Posterior cingulate gyrus (tissue), 11 donors: ENCODE measurements at regions not wholly inside any gene's neighbourhood (a gene's known extent, or its start where the extent isn't known, plus 50 kb on each side); places are given as distances from the start of the nearest gene placed in this dataset.

Source experiments
- DNase-seq, 10 donors: peaks; one replicate each; pipeline versions ENCODE4 v3.0.0 to v3.0.0-alpha.2; 2020 to 2021; ENCODE audit warnings: mixed read lengths in 3 of 10
- intact Hi-C: fragments of 100-400 bp; cut with DNase I; formaldehyde crosslinking; loops from one replicate; pipeline ENCODE4 v1.15.1; 2023

DNA sequence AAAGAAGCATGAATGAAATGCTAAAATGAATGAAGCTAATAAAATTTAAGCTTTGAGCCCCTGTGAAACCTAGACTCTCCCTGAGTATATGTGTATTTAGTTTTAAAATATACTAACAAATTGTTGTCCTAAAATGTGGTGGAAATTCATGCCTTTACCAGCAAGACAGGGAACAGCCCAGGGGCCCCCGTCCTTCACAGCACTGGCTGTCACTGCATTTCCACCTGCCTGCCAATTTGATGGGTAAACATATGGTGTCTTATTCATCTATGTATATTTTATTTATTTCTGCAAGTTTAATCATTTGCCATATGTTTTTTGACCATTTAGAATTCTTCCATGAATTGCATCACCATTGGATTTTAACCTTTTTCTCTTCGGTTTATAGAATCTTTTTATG, 463.7 kb upstream of the NBEA start:
- intact Hi-C loops, result no loop called here
- DNase-seq, result no peak

DNA sequence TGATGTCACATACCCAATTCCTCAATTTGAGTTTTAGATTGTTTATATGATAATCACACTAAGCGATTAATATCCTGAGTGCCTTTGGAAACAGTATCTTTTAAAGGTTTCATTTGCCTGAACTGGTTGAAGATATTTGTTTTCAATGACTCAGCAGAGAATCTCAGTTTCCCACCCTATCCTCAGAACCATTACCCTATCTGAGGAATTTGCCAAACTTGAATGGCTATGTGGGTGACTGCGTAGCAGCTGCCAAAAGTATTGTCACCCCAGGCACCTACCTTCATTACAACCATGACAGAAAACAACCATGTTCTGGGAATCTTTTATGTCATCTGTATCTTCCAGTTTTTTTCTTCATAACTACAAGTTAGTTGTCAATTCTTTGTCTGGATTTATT, 440.1 kb upstream of the NBEA start:
- intact Hi-C loops, result no loop called here
- DNase-seq, result no peak

- intact Hi-C loops, result no loop called here
- DNase-seq, result no peak
Observed at GRCh38 chr13:34502621-34503020, 439.4 kb upstream of the NBEA start.

- no peak for DNase-seq
- intact Hi-C loops, result no loop called here
Observed at GRCh38 chr13:34506796-34507195, 435.3 kb upstream of the NBEA start.

- intact Hi-C loops, result no loop called here
- no peak for DNase-seq
Observed at GRCh38 chr13:34507630-34508029, 434.4 kb upstream of the NBEA start.

- DNase-seq, result no peak
- intact Hi-C loops, result no loop called here
Observed at GRCh38 chr13:34512817-34513216, 429.3 kb upstream of the NBEA start.

- no peak for DNase-seq
- intact Hi-C loops, result no loop called here
Observed at GRCh38 chr13:34513526-34513925, 428.5 kb upstream of the NBEA start.

GRCh38 chr13:34515201-34515600, 426.9 kb upstream of the NBEA start:
- no peak for DNase-seq
- intact Hi-C loops, result no loop called here

- DNase-seq, result no peak
- intact Hi-C loops, result no loop called here
Observed at GRCh38 chr13:34521171-34521570, 420.9 kb upstream of the NBEA start.

- DNase-seq, result no peak
- intact Hi-C loops, result no loop called here
Observed at GRCh38 chr13:34522808-34523207, 419.3 kb upstream of the NBEA start.

DNA sequence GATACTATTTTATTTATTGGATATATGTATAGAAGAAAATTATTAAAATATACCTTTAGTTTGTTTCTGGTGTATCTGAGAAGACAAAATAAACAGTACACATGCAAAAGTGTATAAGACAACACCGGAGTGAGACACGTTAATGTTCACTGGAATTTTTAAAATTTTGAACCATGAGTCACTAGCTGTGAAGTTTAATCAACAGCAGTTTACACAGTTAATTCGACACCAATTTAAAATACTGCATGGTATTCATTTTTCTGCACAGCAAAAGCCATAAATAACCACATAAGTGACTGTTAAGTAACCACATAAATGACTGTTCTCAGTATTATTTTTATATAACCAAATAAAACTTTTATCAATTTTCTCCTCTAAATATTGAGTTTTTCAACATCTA, 418.7 kb upstream of the NBEA start:
- intact Hi-C loops, result no loop called here
- no peak for DNase-seq

- intact Hi-C loops, result no loop called here
- no peak for DNase-seq
Observed at GRCh38 chr13:34533941-34534340, 408.1 kb upstream of the NBEA start.

GRCh38 chr13:34542321-34542720, 399.7 kb upstream of the NBEA start:
- no peak for DNase-seq
- intact Hi-C loops, result no loop called here

DNA sequence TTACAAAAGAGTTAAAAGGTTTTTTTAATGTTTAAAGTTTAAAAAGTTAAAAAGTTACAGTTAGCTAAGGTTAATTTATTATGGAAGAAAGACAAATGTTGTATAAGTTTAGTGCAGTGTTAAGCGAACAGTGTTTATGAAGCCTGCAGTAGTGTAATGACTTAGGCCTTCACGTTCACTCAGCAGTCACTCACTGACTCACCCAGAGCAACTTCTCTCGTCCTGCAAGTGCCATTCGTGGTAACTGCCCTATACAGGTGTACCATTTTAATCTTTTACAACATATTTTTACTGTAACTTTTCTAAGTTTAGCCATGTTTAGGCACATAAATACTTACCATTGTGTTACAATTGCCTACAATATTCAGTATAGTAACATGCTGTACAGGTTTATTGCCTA, 398.2 kb upstream of the NBEA start:
- intact Hi-C loops, result no loop called here
- DNase-seq, result no peak

GRCh38 chr13:34545461-34545860, 396.6 kb upstream of the NBEA start:
- intact Hi-C loops, result no loop called here
- DNase-seq, result no peak

DNA sequence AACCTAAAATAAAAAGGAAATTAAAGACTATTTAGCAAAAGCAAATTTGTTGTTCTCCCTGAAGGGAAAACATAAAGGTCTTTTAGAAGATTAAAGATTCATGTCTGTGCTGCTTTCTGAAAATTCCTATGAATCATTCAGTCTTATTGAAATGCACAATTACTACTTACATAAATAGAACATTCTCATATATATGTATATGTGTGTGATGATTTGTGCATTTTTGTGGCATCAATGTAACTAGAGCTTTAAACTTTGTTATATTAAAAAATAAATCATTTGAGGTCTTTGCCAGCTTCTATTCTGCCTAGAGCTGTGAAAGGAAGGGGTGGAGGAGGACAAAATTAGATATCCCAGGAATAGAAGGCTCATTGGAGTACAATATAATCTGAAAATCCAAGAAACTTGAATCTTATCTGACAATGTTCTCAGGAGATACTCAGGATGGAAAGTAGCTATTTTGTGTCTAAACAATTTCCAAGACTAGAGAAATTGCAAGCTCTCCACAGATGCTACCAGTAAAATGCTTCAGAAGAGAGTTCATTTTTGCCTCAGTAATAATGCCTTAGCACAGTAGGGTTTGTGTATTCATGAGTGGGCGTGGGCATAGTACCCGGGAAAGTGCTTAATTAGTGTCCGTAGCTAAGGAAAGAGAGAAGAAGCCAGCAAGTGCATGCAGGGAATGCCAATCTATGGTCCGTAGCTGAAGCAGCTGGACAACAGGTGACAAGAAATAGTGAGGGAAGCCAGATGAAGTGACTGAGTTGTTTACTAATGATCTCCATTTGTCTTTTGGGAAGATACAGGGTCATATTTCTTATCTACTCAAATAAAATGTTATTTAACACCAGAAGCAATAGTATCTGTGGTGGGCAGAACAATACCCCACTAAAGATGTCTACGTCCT, 395.5 kb upstream of the NBEA start:
- intact Hi-C loops, result no loop called here
- no peak for DNase-seq

GRCh38 chr13:34547929-34548328, 394.1 kb upstream of the NBEA start:
- no peak for DNase-seq
- intact Hi-C loops, result no loop called here

GRCh38 chr13:34553376-34553775, 388.7 kb upstream of the NBEA start:
- intact Hi-C loops, result no loop called here
- DNase-seq, result no peak

DNA sequence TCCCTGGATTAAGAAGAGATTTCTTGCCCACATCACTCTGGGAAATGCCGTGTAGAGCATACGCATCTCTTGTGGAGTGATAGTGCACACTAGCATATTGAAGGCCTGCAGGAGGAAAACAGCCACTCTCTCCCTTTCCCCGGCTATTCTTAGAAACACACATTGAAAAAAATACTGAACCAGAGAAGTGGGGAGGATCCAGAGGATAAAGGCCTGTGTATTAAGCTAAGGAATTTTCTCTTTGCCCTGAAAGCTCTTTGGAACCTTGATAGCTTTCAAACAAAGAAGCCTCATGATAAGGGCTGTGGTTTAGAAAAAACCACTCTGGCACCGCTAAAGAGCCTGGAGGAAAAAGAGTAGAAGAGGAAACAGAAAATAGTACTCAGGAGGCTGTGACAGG, 386.1 kb upstream of the NBEA start:
- intact Hi-C loops, result no loop called here

DNA sequence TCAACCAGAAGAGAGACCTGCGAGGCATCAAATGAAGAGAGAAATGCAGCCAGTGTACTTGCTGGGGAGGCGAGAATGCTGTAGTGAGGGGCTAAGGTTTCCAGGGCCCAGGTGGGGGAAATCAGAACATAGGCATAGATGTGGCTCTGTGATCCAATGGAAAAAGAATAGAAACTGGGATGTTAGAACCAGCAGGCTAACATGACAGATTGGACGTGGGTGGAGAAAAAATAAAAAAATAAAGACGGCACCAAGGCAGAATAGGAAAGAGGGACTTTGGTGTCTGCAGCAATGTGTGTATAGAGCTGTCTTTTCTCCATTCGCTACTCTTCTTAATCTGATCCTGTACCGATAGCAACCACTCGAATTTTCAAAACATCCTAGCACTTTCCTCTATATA, 381.0 kb upstream of the NBEA start:
- intact Hi-C loops, result no loop called here
- DNase-seq, result peak in 3 of 10 donors; percentile 8 to 68 (median 15)

More for the DNA sequence above, 386.1 kb upstream of the NBEA start:
- DNase-seq, result no peak

DNA sequence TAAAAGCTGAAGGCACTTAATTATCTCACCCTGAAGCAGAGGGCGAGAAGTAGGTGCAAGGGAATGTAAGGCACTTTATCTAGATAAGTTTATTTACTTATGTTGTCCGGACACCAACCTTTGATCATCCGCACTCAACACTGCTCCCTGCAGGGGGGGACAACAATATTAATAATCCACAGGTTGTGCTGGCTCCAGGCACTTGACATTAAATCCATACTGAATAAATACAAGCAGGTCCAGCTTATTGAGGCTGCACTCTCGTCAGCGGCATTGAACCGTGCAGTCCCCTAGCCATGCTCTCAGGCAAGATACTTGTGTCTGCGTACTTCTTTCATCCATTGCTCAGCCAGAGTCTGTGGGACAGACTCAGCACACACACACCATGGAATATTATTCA, 374.5 kb upstream of the NBEA start:
- DNase-seq, result no peak
- intact Hi-C loops, result no loop called here

DNA sequence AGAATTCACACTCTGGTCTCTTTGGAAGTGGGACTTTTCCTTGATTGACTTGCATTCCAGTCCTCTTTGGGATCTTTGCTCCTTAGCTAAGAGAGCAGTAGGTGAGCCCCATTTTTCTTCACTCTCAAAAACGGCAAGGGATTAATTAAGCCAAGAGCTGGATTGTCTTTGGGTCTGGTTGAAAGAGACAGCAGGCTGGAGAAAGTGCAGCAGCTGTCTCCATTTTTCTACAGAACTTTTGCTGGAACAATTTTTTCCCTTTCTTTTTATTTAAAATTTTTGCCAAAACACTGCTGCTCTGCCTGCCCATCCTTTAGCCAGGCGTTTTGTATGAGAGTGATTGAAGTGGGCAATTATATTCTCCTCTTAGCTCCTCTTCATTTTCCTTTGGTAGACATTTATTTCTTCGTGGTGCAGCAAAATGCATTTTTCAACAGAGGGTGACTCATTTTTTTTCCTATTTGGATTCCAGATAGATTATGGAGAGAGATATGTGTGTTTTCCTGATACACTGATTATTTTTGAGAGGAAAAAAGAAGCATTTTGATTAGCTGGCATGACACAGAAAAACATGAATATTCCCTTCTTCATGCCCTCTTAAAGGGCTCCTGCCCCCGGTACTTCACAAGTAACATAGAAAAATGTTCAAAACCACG, 371.2 kb upstream of the NBEA start:
- DNase-seq, result no peak
- intact Hi-C loops, result no loop called here
